ENCODE measurements at regions not wholly inside any gene's neighbourhood (a gene's known extent, or its start where the extent isn't known, plus 50 kb on each side); places are given as distances from the start of the nearest gene placed in this dataset.

GRCh38 chr21:14609274-14609673 is 63.2 kb upstream of the SAMSN1 start:
- Histone ChIP-seq H2AFZ (replicated peaks) (no peak overlapping the region), H3F3A (ENCODE audit: low read depth) (no peaks in the 10 kb centered on the region), H4K20me1 (ENCODE audit: low read depth) (no peaks in the 10 kb centered on the region), H3K9me3 (ENCODE audit: low read depth) (no peaks in the 10 kb centered on the region), H3K4me3 (no peak overlapping the region), H3K79me2 (ENCODE audit: low read depth) (no peaks in the 10 kb centered on the region), H3K4me2 (no peak overlapping the region), H3K4me1 (no peaks in the 10 kb centered on the region), H3K27ac (no peak overlapping the region), H3K36me3 (no peaks in the 10 kb centered on the region), H3K27me3 (no peaks in the 10 kb centered on the region), H3K9ac (no peak overlapping the region)
- H3K27ac Mint-ChIP-seq: no peak overlapping the region
- peaks cover 4% of the 10 kb centered on the region for H3K9me3 Mint-ChIP-seq
- no peak for DNase-seq (ENCODE audit: low spot score)
- no peak overlapping the region for H3K4me3 Mint-ChIP-seq
- TF ChIP-seq EZH2phosphoT487 (IDR thresholded peaks at IDR 0.05): no peak
- no peak for TF ChIP-seq CTCF (IDR thresholded peaks at IDR 0.05)
- no peak for TF ChIP-seq EZH2 (IDR thresholded peaks at IDR 0.05)
- H3K36me3 Mint-ChIP-seq: no peaks in the 10 kb centered on the region
- H3K27me3 Mint-ChIP-seq (ENCODE audit: insufficient read depth, low read depth): no peaks in the 10 kb centered on the region
- peaks cover 3% of the 10 kb centered on the region for H3K4me1 Mint-ChIP-seq

- no peak overlapping the region for H3K27ac Mint-ChIP-seq
- no peaks in the 10 kb centered on the region for H4K20me1 ChIP-seq (ENCODE audit: low read depth)
- H3K36me3 Mint-ChIP-seq: no peaks in the 10 kb centered on the region
- no peak for DNase-seq (ENCODE audit: low spot score)
- H2AFZ ChIP-seq (replicated peaks): no peak overlapping the region
- H3K27me3 Mint-ChIP-seq (ENCODE audit: insufficient read depth, low read depth): no peaks in the 10 kb centered on the region
- no peak for TF ChIP-seq EZH2phosphoT487 (IDR thresholded peaks at IDR 0.05)
- TF ChIP-seq CTCF (IDR thresholded peaks at IDR 0.05): no peak
- TF ChIP-seq EZH2 (IDR thresholded peaks at IDR 0.05): no peak
- H3K9me3 ChIP-seq (ENCODE audit: low read depth): no peaks in the 10 kb centered on the region
- H3K4me1 Mint-ChIP-seq: peaks cover 3% of the 10 kb centered on the region
- no peaks in the 10 kb centered on the region for H3K36me3 ChIP-seq
- H3K4me3 Mint-ChIP-seq: no peak overlapping the region
- H3K9ac ChIP-seq: no peak overlapping the region
- H3F3A ChIP-seq (ENCODE audit: low read depth): no peaks in the 10 kb centered on the region
- no peak overlapping the region for H3K27ac ChIP-seq
- H3K4me1 ChIP-seq: no peaks in the 10 kb centered on the region
- no peaks in the 10 kb centered on the region for H3K79me2 ChIP-seq (ENCODE audit: low read depth)
- no peaks in the 10 kb centered on the region for H3K27me3 ChIP-seq
- peaks cover 4% of the 10 kb centered on the region for H3K9me3 Mint-ChIP-seq
- H3K4me3 ChIP-seq: no peak overlapping the region
- H3K4me2 ChIP-seq: no peak overlapping the region
Measured at GRCh38 chr21:14607262-14607661, 61.1 kb upstream of the SAMSN1 start.

GRCh38 chr21:14603202-14603601 is 57.1 kb upstream of the SAMSN1 start:
- Histone ChIP-seq H3F3A (ENCODE audit: low read depth) (no peaks in the 10 kb centered on the region), H3K4me1 (no peaks in the 10 kb centered on the region), H2AFZ (replicated peaks) (no peak overlapping the region), H4K20me1 (ENCODE audit: low read depth) (no peaks in the 10 kb centered on the region), H3K4me2 (no peak overlapping the region), H3K4me3 (no peak overlapping the region), H3K27ac (no peak overlapping the region), H3K27me3 (no peaks in the 10 kb centered on the region), H3K9me3 (ENCODE audit: low read depth) (no peaks in the 10 kb centered on the region), H3K79me2 (ENCODE audit: low read depth) (no peaks in the 10 kb centered on the region), H3K36me3 (no peaks in the 10 kb centered on the region), H3K9ac (no peak overlapping the region)
- Mint-ChIP-seq H3K9me3 (no peaks in the 10 kb centered on the region), H3K36me3 (no peaks in the 10 kb centered on the region), H3K4me3 (no peak overlapping the region), H3K27ac (no peak overlapping the region), H3K4me1 (no peaks in the 10 kb centered on the region), H3K27me3 (ENCODE audit: insufficient read depth, low read depth) (no peaks in the 10 kb centered on the region)
- TF ChIP-seq CTCF (IDR thresholded peaks at IDR 0.05): no peak
- DNase-seq (ENCODE audit: low spot score): no peak
